H9 (cell line): ENCODE measurements at regions not wholly inside any gene's neighbourhood (a gene's known extent, or its start where the extent isn't known, plus 50 kb on each side); places are given as distances from the start of the nearest gene placed in this dataset.

ENCODE experiments used
- DNase-seq: peaks from one replicate; pipeline ENCODE4 v3.0.0-alpha.2; 2017
- H2AFZ ChIP-seq: one replicate; pipeline ENCODE4 v1.6.1; 2013; ENCODE audit warnings: mild to moderate bottlenecking, low read length, control low read depth, moderate library complexity
- H2AK5ac ChIP-seq: 2 replicates; pipeline ENCODE4 v1.6.1; 2013; ENCODE audit warnings: low read length, control low read depth, mixed read lengths; ENCODE audit not compliant: insufficient read length
- H2BK120ac ChIP-seq: one replicate; pipeline ENCODE4 v1.6.1; 2013; ENCODE audit warnings: low read depth, mild to moderate bottlenecking, low read length, control low read depth, inconsistent platforms; ENCODE audit not compliant: poor library complexity, severe bottlenecking
- H2BK12ac ChIP-seq: 2 replicates; pipeline ENCODE4 v1.6.1; 2013; ENCODE audit warnings: low read length, control low read depth, mixed read lengths, low read depth; ENCODE audit not compliant: insufficient read length
- H2BK15ac ChIP-seq: 2 replicates; pipeline ENCODE4 v1.6.1; 2013; ENCODE audit warnings: low read depth, low read length, control low read depth
- H2BK20ac ChIP-seq: one replicate; pipeline ENCODE4 v1.6.1; 2013; ENCODE audit warnings: low read depth, mild to moderate bottlenecking, low read length, control low read depth, inconsistent platforms; ENCODE audit not compliant: poor library complexity, severe bottlenecking
- H2BK5ac ChIP-seq: 2 replicates; pipeline ENCODE4 v1.6.1; 2013; ENCODE audit warnings: low read length, control low read depth, mixed read lengths; ENCODE audit not compliant: insufficient read length
- H3K14ac ChIP-seq: 2 replicates; pipeline ENCODE4 v1.6.1; 2013; ENCODE audit warnings: low read length, control low read depth; ENCODE audit not compliant: insufficient read depth
- H3K18ac ChIP-seq: 2 replicates; pipeline ENCODE4 v1.6.1; 2013; ENCODE audit warnings: low read depth, mild to moderate bottlenecking, mixed read lengths, low read length, control low read depth; ENCODE audit not compliant: insufficient read length
- H3K23ac ChIP-seq: 2 replicates; pipeline ENCODE4 v1.6.1; 2013; ENCODE audit warnings: low read length, control low read depth, mixed read lengths, low read depth; ENCODE audit not compliant: insufficient read length
- H3K23me2 ChIP-seq: 2 replicates; pipeline ENCODE4 v1.6.1; 2013; ENCODE audit warnings: low read depth, mild to moderate bottlenecking, mixed read lengths, low read length, control low read depth; ENCODE audit not compliant: insufficient read length, poor library complexity, severe bottlenecking
- H3K27ac ChIP-seq: 2 replicates; pipeline ENCODE4 v1.5.1; 2013; ENCODE audit warnings: low read length, control low read depth, mixed read lengths, low read depth; ENCODE audit not compliant: insufficient read length
- H3K27me3 ChIP-seq: 2 replicates; pipeline ENCODE4 v1.6.1; 2013; ENCODE audit warnings: low read length, control low read depth, inconsistent platforms; ENCODE audit not compliant: insufficient read depth
- H3K4ac ChIP-seq: 2 replicates; pipeline ENCODE4 v1.6.1; 2013; ENCODE audit warnings: low read depth, mild to moderate bottlenecking, control low read depth, inconsistent platforms, low read length, moderate library complexity
- H3K4me1 ChIP-seq: 2 replicates; pipeline ENCODE4 v1.6.1; 2013; ENCODE audit warnings: low read length, control low read depth, inconsistent platforms; ENCODE audit not compliant: insufficient read depth
- H3K4me2 ChIP-seq: 2 replicates; pipeline ENCODE4 v1.6.1; 2013; ENCODE audit warnings: low read length, control low read depth, mixed read lengths; ENCODE audit not compliant: insufficient read length, insufficient read depth
- H3K56ac ChIP-seq: 2 replicates; pipeline ENCODE4 v1.6.1; 2013; ENCODE audit warnings: low read depth, mild to moderate bottlenecking, mixed read lengths, low read length, control low read depth; ENCODE audit not compliant: insufficient read length
- H3K79me1 ChIP-seq: 2 replicates; pipeline ENCODE4 v1.6.1; 2013; ENCODE audit warnings: low read depth, mild to moderate bottlenecking, moderate library complexity, low read length, control low read depth, inconsistent platforms; ENCODE audit not compliant: insufficient read depth, poor library complexity, severe bottlenecking
- H3K79me2 ChIP-seq: 2 replicates; pipeline ENCODE4 v1.6.1; 2013; ENCODE audit warnings: low read length, control low read depth, inconsistent platforms; ENCODE audit not compliant: insufficient read depth
- H3K9ac ChIP-seq: 2 replicates; pipeline ENCODE4 v1.6.1; 2013; ENCODE audit warnings: low read length, control low read depth, mixed read lengths; ENCODE audit not compliant: insufficient read length; ENCODE audit errors: extremely low read depth
- H3K9me3 ChIP-seq: one replicate; pipeline ENCODE4 v1.6.1; 2013; ENCODE audit warnings: low read depth, low read length, inconsistent platforms; ENCODE audit not compliant: control insufficient read depth
- H3T11ph ChIP-seq: one replicate; pipeline ENCODE4 v1.6.1; 2013; ENCODE audit warnings: mild to moderate bottlenecking, low read length, control low read depth, inconsistent platforms
- H4K20me1 ChIP-seq: one replicate; pipeline ENCODE4 v1.6.1; 2013; ENCODE audit not compliant: control insufficient read depth, insufficient read length, insufficient read depth
- H4K5ac ChIP-seq: 2 replicates; pipeline ENCODE4 v1.6.1; 2013; ENCODE audit warnings: low read depth, mild to moderate bottlenecking, mixed read lengths, low read length, control low read depth; ENCODE audit not compliant: insufficient read length
- H4K8ac ChIP-seq: replicated peaks from 2 replicates; pipeline ENCODE4 v1.6.1; 2013; ENCODE audit warnings: low read length, control low read depth, mixed read lengths, low read depth; ENCODE audit not compliant: insufficient read length
- H4K91ac ChIP-seq: 2 replicates; pipeline ENCODE4 v1.6.1; 2013; ENCODE audit warnings: low read depth, mild to moderate bottlenecking, moderate library complexity, mixed read lengths, low read length, control low read depth; ENCODE audit not compliant: insufficient read length
- H3K27ac Mint-ChIP-seq, 3 experiments: 2 replicates in 2 of 3; 3 replicates in 1 of 3; pipeline ENCODE4 v1.8.0; 2020 to 2021; ENCODE audit warnings: mixed read lengths in 3 of 3, mild to moderate bottlenecking in 1 of 3, moderate library complexity in 1 of 3
- H3K27me3 Mint-ChIP-seq: 2 replicates; pipeline ENCODE4 v1.8.0; 2021; ENCODE audit warnings: low read depth, mild to moderate bottlenecking, moderate library complexity, mixed read lengths
- H3K36me3 Mint-ChIP-seq, 3 experiments: 2 replicates in 2 of 3; 3 replicates in 1 of 3; pipeline ENCODE4 v1.8.0; 2020 to 2021; ENCODE audit warnings: low read depth in 3 of 3, mixed read lengths in 3 of 3; ENCODE audit not compliant: insufficient read depth in 1 of 3
- H3K4me1 Mint-ChIP-seq, 2 experiments: 2 replicates each; pipeline ENCODE4 v1.8.0; 2020; ENCODE audit warnings: mixed read lengths in 2 of 2
- H3K4me3 Mint-ChIP-seq, 2 experiments: 2 replicates in 1 of 2; 3 replicates in 1 of 2; pipeline ENCODE4 v1.8.0; 2020 to 2021; ENCODE audit warnings: mild to moderate bottlenecking in 2 of 2, mixed read lengths in 2 of 2, moderate library complexity in 1 of 2
- H3K9me3 Mint-ChIP-seq, 2 experiments: 2 replicates in 1 of 2; 3 replicates in 1 of 2; pipeline ENCODE4 v1.8.0; 2020; ENCODE audit warnings: mild to moderate bottlenecking in 2 of 2, mixed read lengths in 2 of 2, moderate library complexity in 1 of 2
- CTCF ChIP-seq: fragments of 200-600 bp; sonication (generic); conservative IDR thresholded peaks from 3 replicates; pipeline ENCODE4 v1.8.0; 2021; ENCODE audit warnings: antibody characterized with exemption, mild to moderate bottlenecking
- WGBS: extraction: QIAGEN DNeasy Blood & Tissue Kit; methylation state at CpG from one replicate; pipeline ENCODE4 v1.1.7; 2013; ENCODE audit warnings: missing lambda C conversion rate, low lambda C conversion rate, mixed read lengths; ENCODE audit not compliant: insufficient read length; ENCODE audit errors: extremely low coverage; 5-methylcytosine and 5-hydroxymethylcytosine counted together

GRCh38 chr22:48371391-48371790 lies 1456.3 kb downstream of the BRD1 start:
- Histone ChIP-seq H2BK5ac (no peak overlapping the region), H3K23me2 (peaks cover 6% of the 10 kb centered on the region), H3K14ac (no peak overlapping the region), H2BK20ac (no peak overlapping the region), H2AK5ac (no peak overlapping the region), H3K79me1 (no peaks in the 10 kb centered on the region), H3K23ac (no peak overlapping the region), H3K4ac (no peak overlapping the region), H4K20me1 (no peaks in the 10 kb centered on the region), H3K9me3 (no peaks in the 10 kb centered on the region), H3K27me3 (no peaks in the 10 kb centered on the region), H2BK12ac (no peak overlapping the region), H4K8ac (no peak overlapping the region), H3K9ac (no peak overlapping the region), H3K4me2 (no peak overlapping the region), H4K5ac (no peak overlapping the region), H3K56ac (no peak overlapping the region), H3K79me2 (no peaks in the 10 kb centered on the region), H3K4me1 (peaks cover 6% of the 10 kb centered on the region; the same call in 1 of the 2 replicates), H2AFZ (no peak overlapping the region), H4K91ac (no peak overlapping the region), H2BK120ac (no peak overlapping the region), H2BK15ac (no peak overlapping the region), H3K18ac (no peak overlapping the region), H3T11ph (no peak overlapping the region), H3K27ac (no peak overlapping the region)
- no peak overlapping the region; a peak in 1 of 7 replicates for H3K27ac Mint-ChIP-seq
- DNase-seq = no peak
- H3K4me1 Mint-ChIP-seq = peaks cover 68 to 81% of the 10 kb centered on the region in 2 experiments
- no peak for TF ChIP-seq CTCF
- WGBS = no CpG with 5 or more reads among the region's 7 CpGs
- no peaks in the 10 kb centered on the region for H3K36me3 Mint-ChIP-seq
- no peak overlapping the region for H3K4me3 Mint-ChIP-seq
- H3K27me3 Mint-ChIP-seq = peaks cover 12% of the 10 kb centered on the region
- no peaks in the 10 kb centered on the region for H3K9me3 Mint-ChIP-seq
